Upper lobe of left lung (tissue), 4 donors: ENCODE measurements at regions not wholly inside any gene's neighbourhood (a gene's known extent, or its start where the extent isn't known, plus 50 kb on each side); places are given as distances from the start of the nearest gene placed in this dataset.

ENCODE experiments used
- POLR2A ChIP-seq, 4 donors: fragments of 450-650 bp; IDR thresholded peaks; one replicate each; pipeline ENCODE4 v1.5.1; 2016 to 2017; ENCODE audit warnings: antibody characterized with exemption in 4 of 4, mild to moderate bottlenecking in 2 of 4
- POLR2AphosphoS5 ChIP-seq, 2 donors: sonication (generic); formaldehyde crosslinking; IDR thresholded peaks; one replicate each; pipeline ENCODE4 v1.5.1; 2017; ENCODE audit warnings: antibody characterized with exemption in 2 of 2

DNA sequence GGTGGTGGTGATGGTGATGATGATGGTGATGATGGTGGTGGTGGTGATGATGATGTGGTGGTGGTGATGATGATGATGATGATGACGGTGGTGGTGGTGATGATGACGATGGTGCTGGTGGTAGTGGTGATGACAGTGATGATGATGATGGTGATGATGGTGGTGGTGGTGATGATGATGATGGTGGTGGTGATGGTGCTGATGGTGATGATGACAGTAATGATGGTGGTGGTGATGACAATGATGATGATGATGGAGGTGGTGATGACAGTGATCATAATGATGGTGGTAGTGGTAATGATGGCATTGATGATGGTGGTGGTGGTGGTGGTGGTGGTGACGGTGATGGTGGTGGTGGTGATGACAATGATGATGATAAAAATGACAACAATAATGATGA is 52.1 kb upstream of the ANO1 start:
- no peak for TF ChIP-seq POLR2A (IDR thresholded peaks at IDR 0.05)
- TF ChIP-seq POLR2AphosphoS5 (IDR thresholded peaks at IDR 0.05): no peak
